Upper lobe of left lung (tissue), 6 donors: ENCODE measurements at regions not wholly inside any gene's neighbourhood (a gene's known extent, or its start where the extent isn't known, plus 50 kb on each side); places are given as distances from the start of the nearest gene placed in this dataset.

Experiments
- ATAC-seq, 2 donors: fragments of 200-7000 bp; cut with Tn5 transposase; one replicate each; pipeline ENCODE4 v1.9.1; 2022; ENCODE audit warnings: mild to moderate bottlenecking in 2 of 2, moderate library complexity in 2 of 2; ENCODE audit not compliant: low FRiP score in 2 of 2
- DNase-seq, 2 donors: peaks; one replicate each; pipeline ENCODE4 v3.0.0-alpha.2; 2019 to 2020
- H3K27ac ChIP-seq, 4 donors: fragments of 200-600 bp; sonication (generic); one replicate each; pipeline ENCODE4 v1.5.1; 2016 to 2019
- H3K27me3 ChIP-seq, 4 donors: fragments of 200-600 bp; sonication (generic); one replicate each; pipeline ENCODE4 v1.5.1; 2017 to 2019
- H3K36me3 ChIP-seq, 4 donors: fragments of 200-600 bp; sonication (generic); one replicate each; pipeline ENCODE4 v1.5.1; 2016 to 2019
- H3K4me1 ChIP-seq, 4 donors: fragments of 200-600 bp; sonication (generic); one replicate each; pipeline ENCODE4 v1.5.1; 2018 to 2019
- H3K4me3 ChIP-seq, 4 donors: fragments of 200-600 bp; sonication (generic); one replicate each; pipeline ENCODE4 v1.5.1; 2017 to 2019; ENCODE audit warnings: mild to moderate bottlenecking in 2 of 4, moderate library complexity in 1 of 4
- H3K9me3 ChIP-seq, 4 donors: fragments of 200-600 bp; sonication (generic); one replicate each; pipeline ENCODE4 v1.5.1; 2018 to 2019
- CTCF ChIP-seq, 6 experiments: fragments of 450-650 bp in 4 of 6; fragments of 200-600 bp in 2 of 6; sonication (generic) in 2 of 6; IDR thresholded peaks; one replicate each; pipeline ENCODE4 v1.5.1; 2016 to 2019; ENCODE audit warnings: antibody characterized with exemption in 6 of 6
- EP300 ChIP-seq, 4 donors: sonication (generic); formaldehyde crosslinking; IDR thresholded peaks; one replicate each; pipeline ENCODE4 v1.5.1; 2017; ENCODE audit warnings: antibody characterized with exemption in 4 of 4, control low read depth in 2 of 4
- POLR2A ChIP-seq, 4 donors: fragments of 450-650 bp; IDR thresholded peaks; one replicate each; pipeline ENCODE4 v1.5.1; 2016 to 2017; ENCODE audit warnings: antibody characterized with exemption in 4 of 4, mild to moderate bottlenecking in 2 of 4
- POLR2AphosphoS5 ChIP-seq, 2 donors: sonication (generic); formaldehyde crosslinking; IDR thresholded peaks; one replicate each; pipeline ENCODE4 v1.5.1; 2017; ENCODE audit warnings: antibody characterized with exemption in 2 of 2
- WGBS, 2 donors: methylation state at CpG; one replicate each; pipeline ENCODE4 v1.1.5; 2017 to 2018; 5-methylcytosine and 5-hydroxymethylcytosine counted together
- donor health status: DM: no; HTN: no; CAD: no; lungs with moderate emphysema.
- donor health status: DM: no; HTN: yes; CAD: no; lungs with severe emphysema.

- 95 to 98% methylated on average over 2 of the region's 2 CpGs for WGBS, 2 donors
- ATAC-seq: no peak
These were observed 282.9 kb downstream of the KLF5 start for GRCh38 chr13:73341748-73342147.

GRCh38 chr13:73340069-73340468, 281.3 kb downstream of the KLF5 start:
- ATAC-seq: no peak
- WGBS, 2 donors: 84 to 94% methylated on average over 3 of the region's 3 CpGs
- no peak overlapping the region for H3K4me3 ChIP-seq
- H3K36me3 ChIP-seq: no peaks in the 10 kb centered on the region
- no peak overlapping the region for H3K27ac ChIP-seq
- no peak for DNase-seq
- H3K9me3 ChIP-seq: no peaks in the 10 kb centered on the region
- H3K27me3 ChIP-seq: no peaks in the 10 kb centered on the region
- no peak for TF ChIP-seq EP300 (IDR thresholded peaks at IDR 0.05)
- no peak for TF ChIP-seq CTCF (IDR thresholded peaks at IDR 0.05)
- no peak for TF ChIP-seq POLR2AphosphoS5 (IDR thresholded peaks at IDR 0.05)
- TF ChIP-seq POLR2A (IDR thresholded peaks at IDR 0.05): no peak
- H3K4me1 ChIP-seq: no peaks in the 10 kb centered on the region

More at GRCh38 chr13:73341748-73342147, 282.9 kb downstream of the KLF5 start:
- H3K4me1 ChIP-seq: no peaks in the 10 kb centered on the region
- H3K4me3 ChIP-seq: no peak overlapping the region
- H3K27me3 ChIP-seq: no peaks in the 10 kb centered on the region
- TF ChIP-seq EP300 (IDR thresholded peaks at IDR 0.05) (no peak), CTCF (IDR thresholded peaks at IDR 0.05) (no peak), POLR2A (IDR thresholded peaks at IDR 0.05) (no peak), POLR2AphosphoS5 (IDR thresholded peaks at IDR 0.05) (no peak)
- DNase-seq: no peak
- H3K27ac ChIP-seq: no peak overlapping the region
- no peaks in the 10 kb centered on the region for H3K36me3 ChIP-seq
- no peaks in the 10 kb centered on the region for H3K9me3 ChIP-seq

- Histone ChIP-seq H3K27me3 (no peaks in the 10 kb centered on the region), H3K36me3 (no peaks in the 10 kb centered on the region), H3K27ac (no peak overlapping the region), H3K4me3 (no peak overlapping the region), H3K9me3 (no peaks in the 10 kb centered on the region), H3K4me1 (no peaks in the 10 kb centered on the region)
- no peak for TF ChIP-seq CTCF (IDR thresholded peaks at IDR 0.05)
- TF ChIP-seq EP300 (IDR thresholded peaks at IDR 0.05): no peak
- no peak for TF ChIP-seq POLR2A (IDR thresholded peaks at IDR 0.05)
- no peak for TF ChIP-seq POLR2AphosphoS5 (IDR thresholded peaks at IDR 0.05)
- DNase-seq: no peak
- ATAC-seq: no peak
- WGBS, 2 donors: 59 to 62% methylated on average over 2 of the region's 2 CpGs
These were observed 280.3 kb downstream of the KLF5 start for GRCh38 chr13:73339086-73339485.

GRCh38 chr13:73338389-73338788, 279.6 kb downstream of the KLF5 start:
- TF ChIP-seq POLR2AphosphoS5 (IDR thresholded peaks at IDR 0.05): no peak
- 47 to 50% methylated on average over 3 of the region's 3 CpGs for WGBS, 2 donors
- no peaks in the 10 kb centered on the region for H3K27me3 ChIP-seq

GRCh38 chr13:73337532-73337931, 278.7 kb downstream of the KLF5 start:
- 91 to 98% methylated on average over 2 of the region's 2 CpGs for WGBS, 2 donors
- H3K4me3 ChIP-seq: no peak overlapping the region
- H3K4me1 ChIP-seq: no peaks in the 10 kb centered on the region
- no peaks in the 10 kb centered on the region for H3K27me3 ChIP-seq
- no peak overlapping the region for H3K27ac ChIP-seq
- ATAC-seq (no peak), DNase-seq (no peak)
- H3K36me3 ChIP-seq: no peaks in the 10 kb centered on the region
- no peak for TF ChIP-seq EP300 (IDR thresholded peaks at IDR 0.05)
- TF ChIP-seq CTCF (IDR thresholded peaks at IDR 0.05): no peak
- TF ChIP-seq POLR2A (IDR thresholded peaks at IDR 0.05): no peak
- no peak for TF ChIP-seq POLR2AphosphoS5 (IDR thresholded peaks at IDR 0.05)
- no peaks in the 10 kb centered on the region for H3K9me3 ChIP-seq

More at GRCh38 chr13:73338389-73338788, 279.6 kb downstream of the KLF5 start:
- Histone ChIP-seq H3K9me3 (no peaks in the 10 kb centered on the region), H3K36me3 (no peaks in the 10 kb centered on the region), H3K27ac (no peak overlapping the region), H3K4me3 (no peak overlapping the region), H3K4me1 (no peaks in the 10 kb centered on the region)
- DNase-seq: no peak
- ATAC-seq: no peak
